Esophagus muscularis mucosa (tissue), 4 donors: ENCODE measurements at regions not wholly inside any gene's neighbourhood (a gene's known extent, or its start where the extent isn't known, plus 50 kb on each side); places are given as distances from the start of the nearest gene placed in this dataset.

ENCODE experiments used
- DNase-seq: peaks from one replicate; pipeline ENCODE4 v3.0.0-alpha.2; 2017; ENCODE audit errors: extremely low spot score
- H3K27ac ChIP-seq, 4 donors: fragments of 200-600 bp; sonication (generic); replicated peaks in 1 of 4; 1 replicate in 3 of 4; 2 replicates in 1 of 4; pipeline ENCODE4 v1.5.1; 2016 to 2019; ENCODE audit warnings: mild to moderate bottlenecking in 1 of 4
- H3K27me3 ChIP-seq, 4 donors: fragments of 200-600 bp; sonication (generic); one replicate each; pipeline versions ENCODE4 v1.5.1 to v1.6.0; 2016 to 2019
- H3K36me3 ChIP-seq, 4 donors: fragments of 200-600 bp; sonication (generic); one replicate each; pipeline ENCODE4 v1.5.1; 2016 to 2019
- H3K4me1 ChIP-seq, 4 donors: fragments of 200-600 bp; sonication (generic); one replicate each; pipeline ENCODE4 v1.5.1; 2016 to 2019
- H3K4me3 ChIP-seq, 4 donors: fragments of 200-600 bp; sonication (generic); 1 replicate in 2 of 4; 2 replicates in 2 of 4; pipeline ENCODE4 v1.5.1; 2016 to 2019; ENCODE audit warnings: mild to moderate bottlenecking in 4 of 4, moderate library complexity in 1 of 4
- H3K9me3 ChIP-seq, 4 donors: fragments of 200-600 bp; sonication (generic); 1 replicate in 3 of 4; 2 replicates in 1 of 4; pipeline ENCODE4 v1.5.1; 2016 to 2019
- EP300 ChIP-seq: sonication (generic); formaldehyde crosslinking; IDR thresholded peaks from one replicate; pipeline ENCODE4 v1.6.1; 2017; ENCODE audit warnings: antibody characterized with exemption
- POLR2A ChIP-seq: fragments of 450-650 bp; IDR thresholded peaks from one replicate; pipeline ENCODE4 v1.6.1; 2017; ENCODE audit warnings: antibody characterized with exemption, moderate library complexity, mild to moderate bottlenecking, low read depth
- POLR2AphosphoS5 ChIP-seq, 2 donors: sonication (generic); formaldehyde crosslinking; IDR thresholded peaks; one replicate each; pipeline ENCODE4 v1.6.1; 2017; ENCODE audit warnings: antibody characterized with exemption in 2 of 2
- WGBS: methylation state at CpG from one replicate; pipeline ENCODE4 v1.1.5; 2018; 5-methylcytosine and 5-hydroxymethylcytosine counted together
- intact Hi-C: fragments of 100-400 bp; cut with DNase I; formaldehyde crosslinking; loops from one replicate; pipeline ENCODE4 v1.15.1; 2023
- TF ChIP-seq, protein P1 (sequence below), 3 experiments: fragments of 200-600 bp in 2 of 3; fragments of 450-650 bp in 1 of 3; sonication (generic) in 2 of 3; IDR thresholded peaks; one replicate each; pipeline ENCODE4 v1.5.1; 2017 to 2019; ENCODE audit warnings: antibody characterized with exemption in 3 of 3, mild to moderate bottlenecking in 2 of 3, moderate library complexity in 1 of 3

GRCh38 chrX:23570674-23571343 lies 96.5 kb upstream of the PRDX4 start:
- no peak for DNase-seq
- H3K9me3 ChIP-seq: peaks cover 0 to 6% (median 0%) of the 10 kb centered on the region in 4 donors
- TF ChIP-seq, protein P1, sequence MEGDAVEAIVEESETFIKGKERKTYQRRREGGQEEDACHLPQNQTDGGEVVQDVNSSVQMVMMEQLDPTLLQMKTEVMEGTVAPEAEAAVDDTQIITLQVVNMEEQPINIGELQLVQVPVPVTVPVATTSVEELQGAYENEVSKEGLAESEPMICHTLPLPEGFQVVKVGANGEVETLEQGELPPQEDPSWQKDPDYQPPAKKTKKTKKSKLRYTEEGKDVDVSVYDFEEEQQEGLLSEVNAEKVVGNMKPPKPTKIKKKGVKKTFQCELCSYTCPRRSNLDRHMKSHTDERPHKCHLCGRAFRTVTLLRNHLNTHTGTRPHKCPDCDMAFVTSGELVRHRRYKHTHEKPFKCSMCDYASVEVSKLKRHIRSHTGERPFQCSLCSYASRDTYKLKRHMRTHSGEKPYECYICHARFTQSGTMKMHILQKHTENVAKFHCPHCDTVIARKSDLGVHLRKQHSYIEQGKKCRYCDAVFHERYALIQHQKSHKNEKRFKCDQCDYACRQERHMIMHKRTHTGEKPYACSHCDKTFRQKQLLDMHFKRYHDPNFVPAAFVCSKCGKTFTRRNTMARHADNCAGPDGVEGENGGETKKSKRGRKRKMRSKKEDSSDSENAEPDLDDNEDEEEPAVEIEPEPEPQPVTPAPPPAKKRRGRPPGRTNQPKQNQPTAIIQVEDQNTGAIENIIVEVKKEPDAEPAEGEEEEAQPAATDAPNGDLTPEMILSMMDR (IDR thresholded peaks at IDR 0.05): no peak
- TF ChIP-seq POLR2AphosphoS5 (IDR thresholded peaks at IDR 0.05) (no peak), POLR2A (no peak), EP300 (no peak)
- no peaks in the 10 kb centered on the region for H3K36me3 ChIP-seq
- H3K4me1 ChIP-seq: no peaks in the 10 kb centered on the region
- intact Hi-C loops: no loop called here
- no peak overlapping the region for H3K4me3 ChIP-seq
- no peak overlapping the region for H3K27ac ChIP-seq
- no peaks in the 10 kb centered on the region for H3K27me3 ChIP-seq
- 67% methylated on average over 2 of the region's 2 CpGs for WGBS

- H3K36me3 ChIP-seq: no peaks in the 10 kb centered on the region
- H3K4me1 ChIP-seq: no peaks in the 10 kb centered on the region
- intact Hi-C loops: no loop called here
- no peaks in the 10 kb centered on the region for H3K9me3 ChIP-seq
- no peak overlapping the region for H3K4me3 ChIP-seq
- no peaks in the 10 kb centered on the region for H3K27me3 ChIP-seq
- TF ChIP-seq, protein P1 (IDR thresholded peaks at IDR 0.05): no peak
- no peak for TF ChIP-seq POLR2AphosphoS5 (IDR thresholded peaks at IDR 0.05)
- no peak for DNase-seq
- H3K27ac ChIP-seq: no peak overlapping the region
These were observed 92.0 kb upstream of the PRDX4 start for GRCh38 chrX:23575281-23575680.

GRCh38 chrX:23578079-23578478 lies 89.2 kb upstream of the PRDX4 start:
- 100% methylated on average over 1 of the region's 1 CpG for WGBS
- Histone ChIP-seq H3K4me3 (no peak overlapping the region), H3K36me3 (no peaks in the 10 kb centered on the region), H3K27ac (no peak overlapping the region), H3K27me3 (no peaks in the 10 kb centered on the region), H3K4me1 (no peaks in the 10 kb centered on the region), H3K9me3 (no peaks in the 10 kb centered on the region)
- intact Hi-C loops: no loop called here
- TF ChIP-seq POLR2AphosphoS5 (IDR thresholded peaks at IDR 0.05): no peak
- no peak for TF ChIP-seq POLR2A
- TF ChIP-seq, protein P1 (IDR thresholded peaks at IDR 0.05): no peak
- DNase-seq: no peak

- Histone ChIP-seq H3K36me3 (no peaks in the 10 kb centered on the region), H3K4me1 (no peaks in the 10 kb centered on the region), H3K9me3 (peaks cover 0 to 7% (median 0%) of the 10 kb centered on the region in 4 donors), H3K27ac (no peak overlapping the region), H3K4me3 (no peak overlapping the region), H3K27me3 (no peaks in the 10 kb centered on the region)
- WGBS: 41% methylated on average over 4 of the region's 4 CpGs
- intact Hi-C loops: no loop called here
- no peak for DNase-seq
- TF ChIP-seq, protein P1 (IDR thresholded peaks at IDR 0.05): no peak
- TF ChIP-seq POLR2A: no peak
- no peak for TF ChIP-seq POLR2AphosphoS5 (IDR thresholded peaks at IDR 0.05)
- TF ChIP-seq EP300: no peak
These were observed 77.8 kb upstream of the PRDX4 start for GRCh38 chrX:23589496-23589895.

GRCh38 chrX:23592741-23593140 lies 74.6 kb upstream of the PRDX4 start:
- Histone ChIP-seq H3K36me3 (no peaks in the 10 kb centered on the region), H3K9me3 (peaks cover 0 to 7% (median 0%) of the 10 kb centered on the region in 4 donors), H3K4me1 (no peaks in the 10 kb centered on the region), H3K4me3 (no peak overlapping the region), H3K27me3 (no peaks in the 10 kb centered on the region), H3K27ac (no peak overlapping the region)
- intact Hi-C loops: no loop called here
- TF ChIP-seq, protein P1 (IDR thresholded peaks at IDR 0.05): no peak
- no peak for TF ChIP-seq POLR2AphosphoS5 (IDR thresholded peaks at IDR 0.05)
- no peak for TF ChIP-seq POLR2A
- TF ChIP-seq EP300: no peak
- 68% methylated on average over 5 of the region's 5 CpGs for WGBS
- DNase-seq: no peak
